HG03196 (cell line): ENCODE measurements at regions not wholly inside any gene's neighbourhood (a gene's known extent, or its start where the extent isn't known, plus 50 kb on each side); places are given as distances from the start of the nearest gene placed in this dataset.

Source experiments
- ATAC-seq: cut with Tn5 transposase; IDR thresholded peaks from one replicate; pipeline ENCODE4 v1.9.1; 2021; ENCODE audit not compliant: unreplicated experiment

DNA sequence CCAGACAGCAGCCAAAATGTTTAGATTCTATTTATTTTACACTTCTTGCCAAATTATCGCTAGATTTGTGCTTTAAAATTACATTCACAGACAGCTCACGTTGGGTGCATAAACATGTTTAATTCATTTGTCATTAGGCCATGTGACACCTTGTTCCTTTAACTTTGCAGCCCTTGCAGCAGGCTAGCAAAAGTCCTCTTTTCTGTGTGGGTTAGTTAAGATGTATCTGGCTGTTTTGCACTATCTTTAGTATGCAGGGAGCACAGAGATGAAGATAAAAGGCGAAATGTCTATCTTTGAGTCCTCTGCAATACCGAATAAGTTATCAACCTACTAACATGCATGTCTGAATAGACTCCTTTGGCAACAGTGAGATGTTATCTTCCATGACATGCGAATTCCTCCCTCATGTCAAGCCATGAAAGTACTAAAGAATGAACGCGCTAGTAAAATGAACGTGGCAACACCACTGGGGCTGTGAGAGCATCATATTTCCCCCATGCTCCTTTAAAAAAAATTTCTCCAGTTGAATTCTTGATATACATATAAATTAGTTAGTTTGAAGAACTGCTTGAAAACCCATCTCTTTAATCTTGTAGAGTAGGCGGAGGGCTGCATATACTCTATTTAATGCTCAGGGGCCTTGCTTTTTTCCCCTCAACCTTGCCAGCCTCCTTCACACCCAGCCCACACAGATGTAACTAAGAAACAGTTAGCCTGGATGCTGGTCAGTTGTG lies 620.4 kb upstream of the NR2F2 start:
- no peak for ATAC-seq

DNA sequence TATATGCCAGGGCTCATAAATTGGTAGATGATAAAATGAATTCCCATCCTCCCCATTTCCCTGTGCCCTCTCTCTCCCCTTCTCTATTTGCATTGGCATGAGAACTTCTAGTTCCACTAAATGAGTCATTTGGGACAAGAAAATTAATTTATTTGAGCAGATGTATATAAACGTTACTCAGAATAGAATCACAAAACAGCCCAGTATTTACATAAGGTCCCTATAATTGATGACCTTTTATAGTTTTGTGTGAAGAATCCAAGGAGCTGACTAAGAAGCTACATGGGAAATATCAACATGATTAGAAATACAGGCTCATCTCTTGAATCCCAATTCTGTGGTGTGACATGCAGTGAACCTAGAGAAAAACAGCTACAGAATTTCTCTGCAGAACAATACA lies 617.7 kb upstream of the NR2F2 start:
- no peak for ATAC-seq

GRCh38 chr15:95713324-95713723 lies 617.2 kb upstream of the NR2F2 start:
- ATAC-seq = no peak

DNA sequence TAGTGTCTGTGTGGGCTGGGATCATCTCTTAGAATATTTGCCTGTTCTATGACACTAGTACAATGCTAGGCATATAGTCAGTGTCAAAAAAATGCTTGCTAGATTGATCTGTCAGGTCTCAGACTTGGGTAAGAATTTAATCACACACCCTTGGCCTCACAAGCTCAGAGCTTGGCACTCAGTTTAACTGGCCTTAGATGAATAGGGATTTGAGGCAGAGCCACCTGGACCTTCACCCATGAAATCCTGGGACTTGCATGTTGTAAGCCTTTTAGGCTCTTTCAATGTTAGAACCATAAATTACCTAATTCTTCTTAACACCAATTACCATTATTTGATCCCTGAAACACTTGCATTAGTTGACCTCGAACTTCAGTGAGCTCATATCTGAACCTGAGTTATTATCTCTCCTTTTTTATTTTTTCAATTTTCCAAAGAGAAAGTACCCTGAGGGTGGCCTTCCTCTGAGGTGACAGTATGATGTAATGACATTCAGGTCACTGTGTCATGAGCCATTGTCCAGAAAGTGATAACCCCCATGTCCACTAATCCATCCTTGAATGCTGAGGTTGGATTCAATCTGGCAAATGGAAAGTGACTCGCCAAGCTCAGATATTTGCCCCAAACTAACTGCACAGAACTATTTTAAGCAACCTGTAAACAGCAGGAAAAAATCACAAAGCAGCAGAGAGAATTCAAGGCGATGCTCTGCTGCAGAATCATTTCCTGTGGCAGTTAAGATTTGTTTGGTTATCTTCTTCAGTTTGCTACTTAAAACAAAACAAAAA lies 615.2 kb upstream of the NR2F2 start:
- no peak for ATAC-seq

DNA sequence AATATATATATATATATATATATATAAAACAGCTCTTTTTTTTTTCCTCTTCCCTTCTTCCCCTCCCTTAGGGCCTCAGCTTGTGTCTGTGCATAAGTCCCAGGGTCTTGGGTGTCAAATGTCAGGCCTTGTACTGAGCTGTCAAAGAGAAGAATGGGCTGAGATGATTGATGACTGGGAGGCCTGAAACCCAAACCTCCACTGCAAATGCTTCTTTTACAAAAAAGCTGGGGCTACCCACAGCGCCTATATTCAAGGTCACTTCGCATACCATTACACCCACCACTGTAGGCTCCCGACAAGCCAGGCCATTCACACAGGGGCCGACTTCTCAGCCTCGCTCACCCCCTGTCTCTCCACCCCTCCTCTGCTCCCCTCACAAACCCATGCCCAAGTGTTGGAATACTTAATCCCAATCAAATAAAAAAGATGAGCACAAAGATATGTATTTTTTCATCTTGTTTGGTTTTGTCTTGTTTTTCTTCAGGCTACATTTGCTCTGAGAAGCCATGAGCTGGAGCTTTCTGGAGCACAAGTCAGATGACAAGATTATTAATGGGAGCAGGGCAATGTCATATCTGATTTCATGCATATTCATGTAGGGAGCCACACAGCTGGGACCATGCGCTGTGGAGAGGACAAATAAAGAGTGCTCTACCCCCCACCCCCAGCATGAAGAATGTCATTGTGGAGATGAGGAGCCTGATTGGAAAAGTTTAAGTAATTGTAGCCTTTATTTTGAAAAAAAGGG lies 614.4 kb upstream of the NR2F2 start:
- ATAC-seq = no peak

DNA sequence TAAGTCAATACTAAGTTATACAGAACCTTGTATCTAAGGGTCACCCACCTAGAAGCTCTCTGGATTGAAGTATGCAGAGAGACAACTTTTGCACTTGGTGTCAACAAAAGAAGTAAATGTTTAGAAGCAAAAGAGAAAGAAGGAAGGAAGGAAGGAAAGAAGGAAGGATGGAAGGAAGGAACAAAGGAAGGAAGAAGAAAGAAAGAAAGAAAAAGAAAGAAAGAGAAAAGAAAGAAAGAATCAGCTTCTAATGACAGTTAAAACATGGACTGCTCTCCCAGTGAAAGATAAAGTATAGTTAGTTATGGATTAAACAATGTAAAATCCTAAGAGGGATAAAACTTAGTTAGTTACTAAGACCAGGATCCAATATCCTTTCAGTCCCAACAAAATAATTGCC lies 613.8 kb upstream of the NR2F2 start:
- no peak for ATAC-seq

- no peak for ATAC-seq
Observed at GRCh38 chr15:95718441-95718840, 612.1 kb upstream of the NR2F2 start.

GRCh38 chr15:95724908-95725633 lies 605.4 kb upstream of the NR2F2 start:
- no peak for ATAC-seq

- no peak for ATAC-seq
Observed at GRCh38 chr15:95726891-95727290, 603.6 kb upstream of the NR2F2 start.

DNA sequence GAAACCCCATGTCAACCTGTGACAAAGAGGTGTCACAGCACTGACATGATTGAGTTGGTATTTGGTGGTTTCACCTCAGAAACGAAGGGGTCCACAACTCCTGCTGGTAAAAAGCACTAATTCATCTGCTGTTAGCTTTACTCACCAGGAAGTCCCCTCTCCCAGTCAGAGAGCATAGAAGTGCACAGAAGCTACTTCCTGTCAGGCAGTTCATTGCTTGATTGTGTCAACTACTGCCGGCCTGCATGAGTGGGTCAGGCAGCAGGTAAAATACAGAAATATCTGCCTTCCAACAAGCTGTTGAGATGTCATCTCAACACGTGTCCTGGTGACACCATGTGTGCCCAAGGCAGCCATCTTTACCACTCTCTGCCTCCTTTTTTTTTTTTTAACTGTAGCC lies 596.6 kb upstream of the NR2F2 start:
- ATAC-seq = no peak

DNA sequence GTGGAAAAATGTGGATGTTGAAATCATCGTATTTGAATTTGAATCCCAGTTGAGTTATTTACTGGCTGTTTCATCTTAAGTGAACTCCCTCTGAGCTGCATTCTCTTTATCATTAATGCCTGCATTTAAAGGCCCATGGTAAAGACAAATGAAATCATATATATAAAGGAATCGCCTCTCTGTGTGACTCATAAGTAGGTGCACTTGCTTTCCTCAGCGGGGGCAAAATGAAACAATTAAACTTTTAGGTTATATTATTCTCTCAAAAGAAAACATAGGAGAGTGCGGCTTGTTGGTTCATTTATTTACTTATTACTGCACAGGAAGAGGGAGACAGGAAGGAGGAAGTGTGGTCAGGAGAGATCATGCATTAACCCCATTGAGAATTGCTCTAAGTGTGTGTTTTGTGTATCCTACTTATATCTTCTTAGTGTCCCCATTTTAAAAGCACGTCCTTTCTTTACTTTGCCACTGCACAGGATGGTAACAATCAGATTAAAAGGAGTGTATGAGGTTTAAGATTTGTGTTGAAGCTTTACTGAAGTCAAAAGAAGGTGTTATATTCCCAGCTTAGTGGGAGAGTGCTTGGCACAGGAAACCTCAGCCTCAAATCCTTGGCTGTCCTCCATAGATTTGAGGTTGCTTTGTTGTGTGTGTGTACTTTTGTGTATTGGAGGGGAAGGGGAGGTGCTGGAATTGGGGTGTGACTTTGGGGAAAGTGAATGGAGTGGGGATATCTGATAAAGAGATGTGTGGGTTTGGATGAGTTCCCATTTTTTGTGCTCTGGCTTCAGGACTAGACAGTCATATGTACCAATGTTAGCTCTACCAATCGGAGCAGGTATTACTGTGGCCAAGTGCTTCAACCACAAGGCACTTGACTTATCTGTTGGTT lies 595.8 kb upstream of the NR2F2 start:
- no peak for ATAC-seq

DNA sequence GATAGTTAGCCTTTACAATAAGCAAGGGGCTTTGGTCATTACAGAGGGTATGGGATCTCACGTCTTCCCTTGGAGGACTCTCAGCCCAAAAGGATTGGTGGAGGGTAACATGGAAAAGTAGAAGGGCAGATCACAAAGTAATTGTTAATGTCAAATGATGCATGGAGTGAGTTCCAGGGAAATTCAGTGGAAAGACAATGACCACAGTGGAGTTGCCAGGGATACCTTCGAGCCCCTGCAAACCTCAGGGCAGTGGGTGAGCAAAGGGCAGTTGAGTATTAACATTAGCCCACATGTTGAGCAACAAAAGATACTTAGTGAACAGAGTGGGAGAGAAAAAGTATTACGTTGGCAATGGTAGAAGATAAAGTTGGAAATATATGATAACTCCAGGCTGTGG lies 593.4 kb upstream of the NR2F2 start:
- no peak for ATAC-seq

DNA sequence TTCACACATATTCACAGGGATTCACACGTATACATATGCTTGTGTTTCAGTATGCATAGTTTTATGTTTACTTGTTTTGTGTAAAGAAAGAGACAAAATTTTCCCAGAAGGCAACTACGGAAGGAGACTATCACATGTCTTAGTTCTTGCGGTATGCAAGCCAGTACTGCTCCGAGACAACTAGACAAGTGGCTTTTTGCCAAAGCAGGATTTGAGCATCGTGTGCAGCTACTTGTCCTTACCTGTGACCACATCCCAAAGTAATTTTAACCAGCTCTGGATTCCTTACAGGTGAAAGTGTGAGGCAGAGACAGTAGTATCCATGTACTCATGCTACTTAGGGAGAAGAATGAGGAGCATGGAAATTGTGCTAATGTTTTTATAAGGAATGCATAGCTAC lies 591.4 kb upstream of the NR2F2 start:
- no peak for ATAC-seq

- no peak for ATAC-seq
Observed at GRCh38 chr15:95741830-95742229, 588.7 kb upstream of the NR2F2 start.

GRCh38 chr15:95742256-95742655 lies 588.2 kb upstream of the NR2F2 start:
- no peak for ATAC-seq

GRCh38 chr15:95742836-95743235 lies 587.7 kb upstream of the NR2F2 start:
- no peak for ATAC-seq

DNA sequence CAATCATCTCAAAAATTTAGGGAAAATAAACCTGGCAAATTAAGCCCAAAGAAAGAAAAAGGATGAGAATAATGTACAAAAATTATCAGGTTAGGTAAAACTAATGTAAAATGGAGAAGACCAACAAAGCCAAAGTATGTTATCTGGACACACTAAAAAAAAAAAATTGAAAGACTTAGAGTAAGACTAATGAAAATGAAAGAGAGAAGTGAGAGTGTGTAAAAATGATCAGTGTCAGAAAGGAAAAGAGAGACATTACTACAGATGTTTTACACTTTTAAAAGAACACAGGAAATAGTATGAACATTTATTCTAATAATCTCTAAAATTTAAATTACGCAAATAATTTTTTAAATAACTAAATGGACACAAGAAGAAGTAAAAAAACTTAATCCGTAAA lies 573.3 kb upstream of the NR2F2 start:
- ATAC-seq = no peak

GRCh38 chr15:95758451-95758850 lies 572.0 kb upstream of the NR2F2 start:
- ATAC-seq = no peak

DNA sequence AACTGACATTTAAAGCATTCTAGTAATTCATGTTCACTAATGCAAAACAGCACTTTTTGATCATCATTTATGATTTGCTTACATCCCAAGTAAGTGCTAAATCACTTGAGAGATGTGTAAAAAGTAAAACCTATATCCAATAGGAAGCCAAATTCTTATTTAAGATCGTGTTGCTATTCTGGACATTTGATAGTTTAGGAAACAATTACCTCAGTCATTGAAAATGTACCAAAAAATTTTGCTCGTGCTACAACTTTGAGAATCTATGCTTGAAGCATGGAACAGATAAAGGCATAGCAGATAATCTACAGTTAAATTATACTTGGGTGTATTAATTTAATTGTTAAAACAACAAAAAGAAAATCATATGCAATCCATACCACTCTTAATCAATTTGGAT lies 571.6 kb upstream of the NR2F2 start:
- ATAC-seq = no peak

GRCh38 chr15:95760508-95760907 lies 570.0 kb upstream of the NR2F2 start:
- no peak for ATAC-seq
